Mesendoderm (in vitro differentiated cells): ENCODE measurements at regions not wholly inside any gene's neighbourhood (a gene's known extent, or its start where the extent isn't known, plus 50 kb on each side); places are given as distances from the start of the nearest gene placed in this dataset.
A peak's percentile ranks its signal among the peaks of the same experiment; 100 is the strongest.

Source experiments
- DNase-seq: peaks from one replicate; pipeline ENCODE4 v3.0.0; 2013
- H2AK5ac ChIP-seq: 2 replicates; pipeline ENCODE4 v1.6.1; 2013; ENCODE audit warnings: low read length, inconsistent platforms
- H2BK120ac ChIP-seq: 2 replicates; pipeline ENCODE4 v1.6.1; 2013; ENCODE audit warnings: low read depth, mild to moderate bottlenecking, low read length, moderate library complexity, mixed read lengths
- H2BK15ac ChIP-seq: replicated peaks from 2 replicates; pipeline ENCODE4 v1.6.1; 2013; ENCODE audit warnings: low read depth, mild to moderate bottlenecking, moderate library complexity
- H2BK5ac ChIP-seq: 2 replicates; pipeline ENCODE4 v1.6.1; 2013; ENCODE audit warnings: low read length, inconsistent platforms
- H3K18ac ChIP-seq: 2 replicates; pipeline ENCODE4 v1.6.1; 2013; ENCODE audit warnings: mild to moderate bottlenecking, low read length, mixed read lengths
- H3K23ac ChIP-seq: one replicate; pipeline ENCODE4 v1.6.1; 2013; ENCODE audit warnings: low read length
- H3K27ac ChIP-seq: 2 replicates; pipeline ENCODE4 v1.5.1; 2013; ENCODE audit warnings: low read depth, mild to moderate bottlenecking, inconsistent platforms, low read length, moderate library complexity
- H3K27me3 ChIP-seq: 2 replicates; pipeline ENCODE4 v1.6.1; 2013; ENCODE audit warnings: low read length, control low read depth, mild to moderate bottlenecking, inconsistent platforms; ENCODE audit not compliant: insufficient read depth, poor library complexity
- H3K36me3 ChIP-seq: 2 replicates; pipeline ENCODE4 v1.6.1; 2013; ENCODE audit warnings: low read length, inconsistent platforms; ENCODE audit not compliant: control insufficient read depth, insufficient read depth
- H3K4ac ChIP-seq: one replicate; pipeline ENCODE4 v1.6.1; 2013; ENCODE audit warnings: low read depth, mild to moderate bottlenecking, low read length, moderate library complexity
- H3K4me1 ChIP-seq: 2 replicates; pipeline ENCODE4 v1.6.1; 2013; ENCODE audit warnings: low read depth, low read length, inconsistent platforms; ENCODE audit not compliant: control insufficient read depth
- H3K4me2 ChIP-seq: 2 replicates; pipeline ENCODE4 v1.6.1; 2013; ENCODE audit warnings: low read length
- H3K4me3 ChIP-seq: 2 replicates; pipeline ENCODE4 v1.5.1; 2013; ENCODE audit warnings: mild to moderate bottlenecking, low read length
- H3K56ac ChIP-seq: one replicate; pipeline ENCODE4 v1.6.1; 2013; ENCODE audit warnings: low read length
- H3K79me1 ChIP-seq: 2 replicates; pipeline ENCODE4 v1.6.1; 2013; ENCODE audit warnings: low read length, inconsistent platforms
- H3K79me2 ChIP-seq: 2 replicates; pipeline ENCODE4 v1.6.1; 2013; ENCODE audit warnings: mild to moderate bottlenecking, low read length; ENCODE audit not compliant: control insufficient read depth, insufficient read depth
- H3K9ac ChIP-seq: 2 replicates; pipeline ENCODE4 v1.6.1; 2013; ENCODE audit warnings: low read length, inconsistent platforms
- H4K5ac ChIP-seq: one replicate; pipeline ENCODE4 v1.6.1; 2013; ENCODE audit warnings: low read length
- H4K8ac ChIP-seq: one replicate; pipeline ENCODE4 v1.6.1; 2013; ENCODE audit warnings: low read depth, mild to moderate bottlenecking, control low read depth, low read length, moderate library complexity
- WGBS: extraction: QIAGEN DNeasy Blood & Tissue Kit; methylation state at CpG from one replicate; pipeline ENCODE4 v1.1.7; 2013; ENCODE audit warnings: low lambda C conversion rate, missing lambda C conversion rate; ENCODE audit not compliant: insufficient coverage; ENCODE audit errors: extremely low coverage; 5-methylcytosine and 5-hydroxymethylcytosine counted together

DNA sequence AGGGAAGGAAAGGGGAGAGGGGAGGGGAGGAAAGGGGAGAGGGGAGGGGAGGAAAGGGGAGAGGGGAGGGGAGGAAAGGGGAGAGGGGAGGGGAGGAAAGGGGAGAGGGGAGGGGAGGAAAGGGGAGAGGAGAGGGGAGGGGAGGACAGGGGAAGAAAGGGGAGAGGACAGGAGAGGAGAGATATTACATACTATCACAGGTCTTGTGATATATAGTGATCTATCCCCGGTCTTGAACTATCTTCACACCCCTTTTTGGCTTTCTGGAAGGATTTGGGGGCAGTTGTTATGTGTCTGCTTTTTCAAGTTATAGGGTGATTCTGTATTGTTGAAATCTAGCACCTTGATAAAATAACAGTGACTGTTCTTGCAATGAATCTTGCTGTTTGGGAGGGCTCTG lies 92.1 kb upstream of the ID2 start:
- H2AK5ac ChIP-seq: no peak overlapping the region
- no peak overlapping the region for H2BK5ac ChIP-seq
- no peaks in the 10 kb centered on the region for H3K36me3 ChIP-seq
- H2BK120ac ChIP-seq: no peak overlapping the region
- H4K5ac ChIP-seq: no peak overlapping the region
- H3K27me3 ChIP-seq: no peaks in the 10 kb centered on the region
- H3K23ac ChIP-seq: no peak overlapping the region
- no peak for DNase-seq
- no peak overlapping the region for H3K27ac ChIP-seq
- H4K8ac ChIP-seq: no peak overlapping the region
- no CpG with 5 or more reads among the region's 1 CpG for WGBS
- H3K9ac ChIP-seq: no peak overlapping the region
- H3K4ac ChIP-seq: no peak overlapping the region
- H3K18ac ChIP-seq: no peak overlapping the region
- H3K4me3 ChIP-seq: no peak overlapping the region
- H3K56ac ChIP-seq: no peak overlapping the region
- H3K79me2 ChIP-seq: no peaks in the 10 kb centered on the region
- H3K79me1 ChIP-seq: no peaks in the 10 kb centered on the region
- no peak overlapping the region for H2BK15ac ChIP-seq
- H3K4me2 ChIP-seq: no peak overlapping the region
- no peaks in the 10 kb centered on the region for H3K4me1 ChIP-seq

DNA sequence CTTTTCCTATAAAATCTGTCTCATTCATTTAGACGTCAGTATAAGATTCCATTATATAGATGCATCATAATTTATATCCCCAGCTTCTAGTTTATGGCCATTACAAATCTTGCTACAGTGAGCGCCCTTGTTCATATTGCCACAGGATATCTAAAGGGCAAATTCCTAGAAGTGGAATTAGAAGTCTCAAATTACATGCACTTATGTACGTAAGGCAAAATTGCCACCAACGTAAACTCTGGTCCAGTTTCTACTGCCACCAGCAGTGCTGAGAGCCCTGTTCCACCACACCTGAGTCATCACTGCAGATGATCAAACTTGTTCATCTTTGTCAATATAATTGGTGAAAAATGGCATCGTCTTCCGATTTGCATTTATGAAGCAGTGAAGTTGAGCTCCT lies 90.9 kb upstream of the ID2 start:
- no CpG with 5 or more reads among the region's 6 CpGs for WGBS
- no peak overlapping the region for H3K4me2 ChIP-seq
- DNase-seq: no peak
- no peak overlapping the region for H2BK15ac ChIP-seq
- H3K36me3 ChIP-seq: no peaks in the 10 kb centered on the region
- H3K79me1 ChIP-seq: no peaks in the 10 kb centered on the region
- H4K8ac ChIP-seq: no peak overlapping the region
- H3K4me3 ChIP-seq: no peak overlapping the region
- no peaks in the 10 kb centered on the region for H3K27me3 ChIP-seq
- no peak overlapping the region for H2AK5ac ChIP-seq
- H3K18ac ChIP-seq: no peak overlapping the region
- H3K79me2 ChIP-seq: no peaks in the 10 kb centered on the region
- H4K5ac ChIP-seq: no peak overlapping the region
- H3K23ac ChIP-seq: no peak overlapping the region
- no peak overlapping the region for H3K4ac ChIP-seq
- H3K4me1 ChIP-seq: no peaks in the 10 kb centered on the region
- H3K27ac ChIP-seq: no peak overlapping the region
- no peak overlapping the region for H3K9ac ChIP-seq
- no peak overlapping the region for H2BK120ac ChIP-seq
- H3K56ac ChIP-seq: no peak overlapping the region
- H2BK5ac ChIP-seq: no peak overlapping the region

GRCh38 chr2:8592736-8593135 lies 89.1 kb upstream of the ID2 start:
- WGBS: no CpG with 5 or more reads among the region's 7 CpGs
- H2AK5ac ChIP-seq: no peak overlapping the region
- DNase-seq: peak; percentile 88
- H3K4me1 ChIP-seq: no peaks in the 10 kb centered on the region
- H2BK15ac ChIP-seq: no peak overlapping the region
- no peak overlapping the region for H3K4me3 ChIP-seq
- no peaks in the 10 kb centered on the region for H3K79me2 ChIP-seq
- H3K79me1 ChIP-seq: no peaks in the 10 kb centered on the region
- no peak overlapping the region for H4K5ac ChIP-seq
- H4K8ac ChIP-seq: no peak overlapping the region
- H3K9ac ChIP-seq: no peak overlapping the region
- no peak overlapping the region for H3K18ac ChIP-seq
- H3K56ac ChIP-seq: no peak overlapping the region
- no peak overlapping the region for H3K4ac ChIP-seq
- no peak overlapping the region for H3K4me2 ChIP-seq
- H2BK5ac ChIP-seq: no peak overlapping the region
- H3K27ac ChIP-seq: no peak overlapping the region
- no peaks in the 10 kb centered on the region for H3K27me3 ChIP-seq
- no peak overlapping the region for H2BK120ac ChIP-seq
- no peaks in the 10 kb centered on the region for H3K36me3 ChIP-seq
- H3K23ac ChIP-seq: no peak overlapping the region

GRCh38 chr2:8593243-8593642 lies 88.6 kb upstream of the ID2 start:
- H2BK15ac ChIP-seq: no peak overlapping the region
- no peak overlapping the region for H3K4me3 ChIP-seq
- H4K8ac ChIP-seq: no peak overlapping the region
- no peaks in the 10 kb centered on the region for H3K36me3 ChIP-seq
- WGBS: no CpG with 5 or more reads among the region's 4 CpGs
- H3K23ac ChIP-seq: no peak overlapping the region
- H3K4me1 ChIP-seq: no peaks in the 10 kb centered on the region
- H3K9ac ChIP-seq: no peak overlapping the region
- no peak overlapping the region for H3K56ac ChIP-seq
- H3K4me2 ChIP-seq: no peak overlapping the region
- DNase-seq: peak; percentile 36
- no peak overlapping the region for H3K27ac ChIP-seq
- no peaks in the 10 kb centered on the region for H3K79me1 ChIP-seq
- H3K27me3 ChIP-seq: no peaks in the 10 kb centered on the region
- no peak overlapping the region for H2BK5ac ChIP-seq
- no peaks in the 10 kb centered on the region for H3K79me2 ChIP-seq
- no peak overlapping the region for H2BK120ac ChIP-seq
- no peak overlapping the region for H3K18ac ChIP-seq
- no peak overlapping the region for H4K5ac ChIP-seq
- H3K4ac ChIP-seq: no peak overlapping the region
- no peak overlapping the region for H2AK5ac ChIP-seq

GRCh38 chr2:8594731-8595427 lies 87.0 kb upstream of the ID2 start:
- Histone ChIP-seq H3K4ac (no peak overlapping the region), H2BK15ac (no peak overlapping the region), H3K9ac (no peak overlapping the region), H3K4me2 (no peak overlapping the region), H3K23ac (no peak overlapping the region), H3K79me2 (no peaks in the 10 kb centered on the region), H2AK5ac (no peak overlapping the region), H3K18ac (no peak overlapping the region), H2BK120ac (no peak overlapping the region), H3K4me1 (no peaks in the 10 kb centered on the region), H3K56ac (no peak overlapping the region), H3K4me3 (no peak overlapping the region), H3K27me3 (no peaks in the 10 kb centered on the region), H4K8ac (no peak overlapping the region), H3K27ac (no peak overlapping the region), H4K5ac (no peak overlapping the region), H3K36me3 (no peaks in the 10 kb centered on the region), H3K79me1 (no peaks in the 10 kb centered on the region), H2BK5ac (no peak overlapping the region)
- WGBS: no CpG with 5 or more reads among the region's 18 CpGs
- no peak for DNase-seq

GRCh38 chr2:8595428-8595805 lies 86.4 kb upstream of the ID2 start:
- no peak overlapping the region for H3K27ac ChIP-seq
- H2BK120ac ChIP-seq: no peak overlapping the region
- no peak overlapping the region for H4K5ac ChIP-seq
- H2AK5ac ChIP-seq: no peak overlapping the region
- no peaks in the 10 kb centered on the region for H3K79me2 ChIP-seq
- no peak overlapping the region for H4K8ac ChIP-seq
- no peak overlapping the region for H3K9ac ChIP-seq
- H3K79me1 ChIP-seq: no peaks in the 10 kb centered on the region
- WGBS: no CpG with 5 or more reads among the region's 12 CpGs
- H3K4ac ChIP-seq: no peak overlapping the region
- H3K4me2 ChIP-seq: no peak overlapping the region
- no peak overlapping the region for H2BK5ac ChIP-seq
- no peak for DNase-seq
- no peak overlapping the region for H3K23ac ChIP-seq
- no peak overlapping the region for H3K4me3 ChIP-seq
- no peak overlapping the region for H2BK15ac ChIP-seq
- no peaks in the 10 kb centered on the region for H3K27me3 ChIP-seq
- H3K36me3 ChIP-seq: no peaks in the 10 kb centered on the region
- H3K18ac ChIP-seq: no peak overlapping the region
- H3K56ac ChIP-seq: no peak overlapping the region
- no peaks in the 10 kb centered on the region for H3K4me1 ChIP-seq
